ENCODE measurements at regions not wholly inside any gene's neighbourhood (a gene's known extent, or its start where the extent isn't known, plus 50 kb on each side); places are given as distances from the start of the nearest gene placed in this dataset.
"Not testable (repeated sequence)": the region's sequence is repeated elsewhere in the genome, so short reads cannot be mapped to it uniquely, and the experiment has no call there.

DNA sequence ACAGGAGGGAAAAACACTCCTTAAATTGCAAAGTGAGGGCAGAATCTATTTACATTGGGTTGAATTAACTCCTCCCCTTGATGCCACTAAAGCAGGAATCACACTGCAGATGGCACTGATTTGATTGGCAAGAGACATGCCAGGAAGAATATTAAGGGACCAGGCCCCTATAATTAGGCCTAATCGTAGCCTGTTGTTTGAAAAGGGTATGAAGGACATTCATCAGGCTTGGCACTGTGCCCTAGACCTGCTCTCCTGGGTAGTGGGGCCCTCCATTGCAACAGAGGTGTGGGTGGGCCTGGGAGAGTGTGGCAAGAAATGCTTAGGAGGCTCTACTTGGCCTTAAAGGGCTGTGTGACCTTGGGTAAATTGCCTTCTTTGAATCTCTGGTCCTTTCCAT is 102.3 kb downstream of the SINHCAF start:
- TF ChIP-seq, protein P1, sequence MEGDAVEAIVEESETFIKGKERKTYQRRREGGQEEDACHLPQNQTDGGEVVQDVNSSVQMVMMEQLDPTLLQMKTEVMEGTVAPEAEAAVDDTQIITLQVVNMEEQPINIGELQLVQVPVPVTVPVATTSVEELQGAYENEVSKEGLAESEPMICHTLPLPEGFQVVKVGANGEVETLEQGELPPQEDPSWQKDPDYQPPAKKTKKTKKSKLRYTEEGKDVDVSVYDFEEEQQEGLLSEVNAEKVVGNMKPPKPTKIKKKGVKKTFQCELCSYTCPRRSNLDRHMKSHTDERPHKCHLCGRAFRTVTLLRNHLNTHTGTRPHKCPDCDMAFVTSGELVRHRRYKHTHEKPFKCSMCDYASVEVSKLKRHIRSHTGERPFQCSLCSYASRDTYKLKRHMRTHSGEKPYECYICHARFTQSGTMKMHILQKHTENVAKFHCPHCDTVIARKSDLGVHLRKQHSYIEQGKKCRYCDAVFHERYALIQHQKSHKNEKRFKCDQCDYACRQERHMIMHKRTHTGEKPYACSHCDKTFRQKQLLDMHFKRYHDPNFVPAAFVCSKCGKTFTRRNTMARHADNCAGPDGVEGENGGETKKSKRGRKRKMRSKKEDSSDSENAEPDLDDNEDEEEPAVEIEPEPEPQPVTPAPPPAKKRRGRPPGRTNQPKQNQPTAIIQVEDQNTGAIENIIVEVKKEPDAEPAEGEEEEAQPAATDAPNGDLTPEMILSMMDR (IDR thresholded peaks at IDR 0.05) = not testable (repeated sequence)
- not testable (repeated sequence) for TF ChIP-seq POLR2A (IDR thresholded peaks at IDR 0.05)
